ENCODE measurements at regions not wholly inside any gene's neighbourhood (a gene's known extent, or its start where the extent isn't known, plus 50 kb on each side); places are given as distances from the start of the nearest gene placed in this dataset.

DNA sequence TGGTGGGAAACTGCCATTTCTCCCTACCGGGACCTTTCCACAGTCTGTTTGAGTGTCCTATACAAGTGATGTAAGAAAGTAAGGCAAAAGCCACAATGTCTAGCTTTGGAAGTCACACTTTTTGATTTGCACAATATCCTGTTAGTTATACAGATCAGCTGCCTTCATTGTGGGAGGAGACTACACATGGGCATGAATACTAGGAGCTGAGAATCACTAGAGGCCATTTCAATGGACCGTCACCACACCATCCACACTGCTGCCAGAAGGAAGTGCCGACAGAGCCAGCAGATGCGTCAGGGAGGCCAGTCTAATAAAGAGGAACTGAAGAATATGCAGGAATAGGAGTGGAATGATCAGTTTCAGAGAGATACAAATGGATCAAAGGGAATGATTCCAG, 65.8 kb downstream of the SCN11A start:
- no peaks in the 10 kb centered on the region for H3K9me3 ChIP-seq
- intact Hi-C loops (cut with DNase I), result no loop called here
- H3K4me1 ChIP-seq, result no peaks in the 10 kb centered on the region
- no peaks in the 10 kb centered on the region for H3K36me3 ChIP-seq
- no peak overlapping the region for H3K27ac ChIP-seq
- H3K4me3 ChIP-seq, result no peak overlapping the region
- TF ChIP-seq, protein P1, sequence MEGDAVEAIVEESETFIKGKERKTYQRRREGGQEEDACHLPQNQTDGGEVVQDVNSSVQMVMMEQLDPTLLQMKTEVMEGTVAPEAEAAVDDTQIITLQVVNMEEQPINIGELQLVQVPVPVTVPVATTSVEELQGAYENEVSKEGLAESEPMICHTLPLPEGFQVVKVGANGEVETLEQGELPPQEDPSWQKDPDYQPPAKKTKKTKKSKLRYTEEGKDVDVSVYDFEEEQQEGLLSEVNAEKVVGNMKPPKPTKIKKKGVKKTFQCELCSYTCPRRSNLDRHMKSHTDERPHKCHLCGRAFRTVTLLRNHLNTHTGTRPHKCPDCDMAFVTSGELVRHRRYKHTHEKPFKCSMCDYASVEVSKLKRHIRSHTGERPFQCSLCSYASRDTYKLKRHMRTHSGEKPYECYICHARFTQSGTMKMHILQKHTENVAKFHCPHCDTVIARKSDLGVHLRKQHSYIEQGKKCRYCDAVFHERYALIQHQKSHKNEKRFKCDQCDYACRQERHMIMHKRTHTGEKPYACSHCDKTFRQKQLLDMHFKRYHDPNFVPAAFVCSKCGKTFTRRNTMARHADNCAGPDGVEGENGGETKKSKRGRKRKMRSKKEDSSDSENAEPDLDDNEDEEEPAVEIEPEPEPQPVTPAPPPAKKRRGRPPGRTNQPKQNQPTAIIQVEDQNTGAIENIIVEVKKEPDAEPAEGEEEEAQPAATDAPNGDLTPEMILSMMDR (IDR thresholded peaks at IDR 0.05), result no peak
- TF ChIP-seq POLR2A (IDR thresholded peaks at IDR 0.05) (no peak), POLR2AphosphoS5 (IDR thresholded peaks at IDR 0.05; ENCODE audit: insufficient read depth in 1 of 2, low read depth in 1 of 2) (no peak)
- no peak for DNase-seq (ENCODE audit: extremely low spot score in 2 of 2)
- no peaks in the 10 kb centered on the region for H3K27me3 ChIP-seq

GRCh38 chr3:38985581-38985980, 66.2 kb downstream of the SCN11A start:
- Histone ChIP-seq H3K27ac (no peak overlapping the region), H3K27me3 (no peaks in the 10 kb centered on the region), H3K4me3 (no peak overlapping the region), H3K36me3 (no peaks in the 10 kb centered on the region), H3K4me1 (no peaks in the 10 kb centered on the region), H3K9me3 (no peaks in the 10 kb centered on the region)
- no peak for TF ChIP-seq POLR2AphosphoS5 (IDR thresholded peaks at IDR 0.05; ENCODE audit: insufficient read depth in 1 of 2, low read depth in 1 of 2)
- TF ChIP-seq POLR2A (IDR thresholded peaks at IDR 0.05), result no peak
- TF ChIP-seq, protein P1 (IDR thresholded peaks at IDR 0.05), result no peak
- no peak for DNase-seq (ENCODE audit: extremely low spot score in 2 of 2)
- intact Hi-C loops (cut with DNase I), result no loop called here

DNA sequence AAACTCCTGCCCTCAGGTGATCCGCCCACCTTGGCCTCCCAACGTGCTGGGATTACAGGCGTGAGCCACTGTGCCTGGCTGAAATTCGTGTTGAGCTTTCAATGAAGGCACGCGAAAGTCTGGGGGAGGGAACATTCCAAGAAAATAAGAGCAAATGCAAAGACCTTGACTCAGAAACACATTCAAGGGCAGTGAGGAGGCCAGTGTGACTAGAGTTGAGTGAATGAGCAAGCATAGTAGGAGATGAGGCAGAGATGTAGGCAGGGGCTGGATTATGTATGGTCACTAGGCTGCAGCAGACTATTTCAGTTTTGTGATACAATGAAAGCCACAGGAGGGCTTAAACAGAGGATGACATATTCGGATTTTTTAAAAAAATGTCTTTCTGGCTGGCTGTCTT, 67.0 kb downstream of the SCN11A start:
- intact Hi-C loops (cut with DNase I), result no loop called here
- H3K27ac ChIP-seq, result no peak overlapping the region
- H3K27me3 ChIP-seq, result no peaks in the 10 kb centered on the region
- H3K4me1 ChIP-seq, result no peaks in the 10 kb centered on the region
- H3K36me3 ChIP-seq, result no peaks in the 10 kb centered on the region
- H3K4me3 ChIP-seq, result no peak overlapping the region
- H3K9me3 ChIP-seq, result no peaks in the 10 kb centered on the region
- TF ChIP-seq POLR2AphosphoS5 (IDR thresholded peaks at IDR 0.05; ENCODE audit: insufficient read depth in 1 of 2, low read depth in 1 of 2), result no peak
- TF ChIP-seq, protein P1 (IDR thresholded peaks at IDR 0.05), result no peak
- no peak for TF ChIP-seq POLR2A (IDR thresholded peaks at IDR 0.05)
- no peak for DNase-seq (ENCODE audit: extremely low spot score in 2 of 2)

DNA sequence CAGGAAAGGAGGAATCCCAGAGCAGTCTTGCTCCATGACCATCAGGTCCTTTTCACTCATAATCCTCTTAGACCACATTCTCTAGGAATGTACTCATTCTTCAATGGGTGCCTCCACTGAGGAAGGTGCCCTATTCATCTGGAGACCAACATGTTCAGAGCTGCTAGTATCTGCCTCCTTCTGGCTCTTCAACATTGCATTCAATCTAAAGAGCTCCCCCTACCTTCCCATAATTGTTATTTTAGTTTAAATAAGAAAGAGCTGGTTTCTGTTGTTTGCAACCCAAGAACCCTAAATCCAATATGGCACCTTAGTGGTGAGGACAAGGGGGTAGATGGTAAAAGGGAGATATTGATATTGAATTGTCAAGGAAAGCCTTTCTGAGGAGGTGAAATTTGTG, 67.6 kb downstream of the SCN11A start:
- intact Hi-C loops (cut with DNase I), result no loop called here
- no peak overlapping the region for H3K27ac ChIP-seq
- no peaks in the 10 kb centered on the region for H3K36me3 ChIP-seq
- H3K4me1 ChIP-seq, result no peaks in the 10 kb centered on the region
- no peaks in the 10 kb centered on the region for H3K27me3 ChIP-seq
- no peak overlapping the region for H3K4me3 ChIP-seq
- H3K9me3 ChIP-seq, result no peaks in the 10 kb centered on the region
- DNase-seq (ENCODE audit: extremely low spot score in 2 of 2), result no peak
- TF ChIP-seq POLR2A (IDR thresholded peaks at IDR 0.05) (no peak), POLR2AphosphoS5 (IDR thresholded peaks at IDR 0.05; ENCODE audit: insufficient read depth in 1 of 2, low read depth in 1 of 2) (no peak)
- TF ChIP-seq, protein P1 (IDR thresholded peaks at IDR 0.05), result no peak

DNA sequence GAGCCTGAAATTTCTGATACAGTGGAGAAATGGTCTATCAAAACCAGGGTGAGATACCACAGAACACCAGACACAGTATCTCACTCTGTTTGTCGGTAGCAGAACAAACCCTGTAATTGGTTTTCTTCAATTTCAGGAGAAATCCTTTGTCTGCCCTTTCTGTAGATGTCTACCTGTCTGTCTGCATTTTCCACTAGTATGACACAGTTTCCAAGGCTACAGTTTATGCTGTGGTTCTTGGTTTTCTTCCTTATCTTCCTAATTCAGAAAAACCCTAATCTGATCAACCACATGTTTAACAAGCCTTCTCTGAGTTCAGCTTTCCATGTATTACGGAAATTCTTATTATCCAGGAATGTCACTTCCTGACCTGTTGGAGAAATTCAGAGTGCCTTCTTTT, 70.8 kb downstream of the SCN11A start:
- H3K4me1 ChIP-seq, result no peaks in the 10 kb centered on the region
- no peak for DNase-seq (ENCODE audit: extremely low spot score in 2 of 2)
- no peaks in the 10 kb centered on the region for H3K36me3 ChIP-seq
- no peak for TF ChIP-seq POLR2A (IDR thresholded peaks at IDR 0.05)
- TF ChIP-seq, protein P1 (IDR thresholded peaks at IDR 0.05), result no peak
- no peak for TF ChIP-seq POLR2AphosphoS5 (IDR thresholded peaks at IDR 0.05; ENCODE audit: insufficient read depth in 1 of 2, low read depth in 1 of 2)
- H3K27me3 ChIP-seq, result no peaks in the 10 kb centered on the region
- H3K9me3 ChIP-seq, result no peaks in the 10 kb centered on the region
- no peak overlapping the region for H3K4me3 ChIP-seq
- intact Hi-C loops (cut with DNase I), result no loop called here
- H3K27ac ChIP-seq, result no peak overlapping the region

Measured in vagina (tissue), 2 donors.